SH-SY5Y (cell line): ENCODE measurements at regions not wholly inside any gene's neighbourhood (a gene's known extent, or its start where the extent isn't known, plus 50 kb on each side); places are given as distances from the start of the nearest gene placed in this dataset.

ENCODE experiments used
- GATA2 ChIP-seq: IDR thresholded peaks from 2 replicates; pipeline ENCODE4 v1.6.1; 2011; ENCODE audit warnings: mild to moderate bottlenecking, low read depth, low read length
- GATA3 ChIP-seq: IDR thresholded peaks from 2 replicates; pipeline ENCODE4 v1.6.1; 2011; ENCODE audit warnings: low read depth, mild to moderate bottlenecking, low read length, moderate library complexity

DNA sequence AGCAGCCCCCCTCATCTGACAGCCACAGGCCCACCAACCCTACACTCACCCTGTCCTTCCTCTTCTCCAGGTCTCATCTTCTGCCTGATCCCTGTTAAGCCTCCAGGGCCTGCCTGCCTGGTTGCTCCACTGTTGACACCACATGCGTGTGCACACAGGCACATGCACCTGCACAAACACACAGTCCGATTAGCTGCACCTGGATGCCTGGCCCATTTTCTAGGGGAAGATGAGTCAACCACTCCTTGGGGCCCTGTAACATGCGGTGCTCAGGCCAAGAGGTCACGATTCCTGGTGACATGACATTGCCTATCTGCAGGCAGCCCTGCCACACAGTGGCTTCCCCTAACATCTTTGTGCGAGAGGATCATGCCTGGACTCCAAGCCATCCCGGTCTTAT is 498.4 kb downstream of the BCOR start:
- TF ChIP-seq GATA3 (no peak), GATA2 (no peak)
